AG09319 (cell line): ENCODE measurements at regions not wholly inside any gene's neighbourhood (a gene's known extent, or its start where the extent isn't known, plus 50 kb on each side); places are given as distances from the start of the nearest gene placed in this dataset.

Experiments
- DNase-seq: peaks from one replicate; pipeline ENCODE4 v3.0.0-alpha.2; 2010; ENCODE audit warnings: low read depth; ENCODE audit errors: extremely low read depth
- TF ChIP-seq, protein P1 (sequence below): IDR thresholded peaks from 2 replicates; pipeline ENCODE4 v1.5.1; 2011; ENCODE audit warnings: low read depth, mild to moderate bottlenecking, inconsistent platforms, low read length, moderate library complexity

DNA sequence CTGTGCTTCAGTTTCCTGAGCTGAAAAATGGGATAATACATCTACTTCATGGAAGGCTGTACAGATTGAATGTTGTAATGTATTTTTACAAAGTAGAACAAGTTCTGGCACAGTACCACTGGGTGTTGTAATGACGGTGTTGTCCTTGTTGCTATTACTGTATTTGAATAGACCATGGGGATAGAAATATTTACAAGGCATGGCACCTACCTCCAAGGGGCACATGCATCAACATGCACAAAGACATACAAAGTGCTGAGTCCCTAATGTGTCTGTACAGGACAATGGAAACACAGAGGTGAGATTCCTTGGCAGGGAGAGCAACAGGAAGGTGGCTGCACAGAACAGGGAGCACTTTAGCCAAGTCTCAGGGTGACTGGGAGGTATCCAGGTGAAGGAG lies 930.6 kb upstream of the TMEM132C start:
- TF ChIP-seq, protein P1, sequence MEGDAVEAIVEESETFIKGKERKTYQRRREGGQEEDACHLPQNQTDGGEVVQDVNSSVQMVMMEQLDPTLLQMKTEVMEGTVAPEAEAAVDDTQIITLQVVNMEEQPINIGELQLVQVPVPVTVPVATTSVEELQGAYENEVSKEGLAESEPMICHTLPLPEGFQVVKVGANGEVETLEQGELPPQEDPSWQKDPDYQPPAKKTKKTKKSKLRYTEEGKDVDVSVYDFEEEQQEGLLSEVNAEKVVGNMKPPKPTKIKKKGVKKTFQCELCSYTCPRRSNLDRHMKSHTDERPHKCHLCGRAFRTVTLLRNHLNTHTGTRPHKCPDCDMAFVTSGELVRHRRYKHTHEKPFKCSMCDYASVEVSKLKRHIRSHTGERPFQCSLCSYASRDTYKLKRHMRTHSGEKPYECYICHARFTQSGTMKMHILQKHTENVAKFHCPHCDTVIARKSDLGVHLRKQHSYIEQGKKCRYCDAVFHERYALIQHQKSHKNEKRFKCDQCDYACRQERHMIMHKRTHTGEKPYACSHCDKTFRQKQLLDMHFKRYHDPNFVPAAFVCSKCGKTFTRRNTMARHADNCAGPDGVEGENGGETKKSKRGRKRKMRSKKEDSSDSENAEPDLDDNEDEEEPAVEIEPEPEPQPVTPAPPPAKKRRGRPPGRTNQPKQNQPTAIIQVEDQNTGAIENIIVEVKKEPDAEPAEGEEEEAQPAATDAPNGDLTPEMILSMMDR, result no peak
- no peak for DNase-seq

DNA sequence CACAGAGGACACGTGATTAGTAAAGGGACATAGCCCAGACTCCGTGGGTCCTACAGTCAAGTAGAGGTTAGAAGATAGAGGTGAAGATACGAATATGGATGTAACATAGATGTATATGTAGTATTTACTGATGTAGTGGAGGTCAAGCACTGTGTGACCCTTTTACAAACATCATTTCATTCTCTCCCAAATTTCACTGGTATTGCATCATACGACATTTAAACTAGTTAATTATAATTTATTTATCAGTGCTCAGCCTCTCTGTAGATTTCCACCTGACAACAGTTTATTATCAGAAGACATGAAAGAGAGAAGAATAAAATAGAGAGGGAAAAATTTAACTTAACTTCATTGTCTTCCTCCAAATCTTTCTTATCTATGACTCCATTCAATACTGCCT lies 927.9 kb upstream of the TMEM132C start:
- DNase-seq, result no peak
- TF ChIP-seq, protein P1, result no peak

DNA sequence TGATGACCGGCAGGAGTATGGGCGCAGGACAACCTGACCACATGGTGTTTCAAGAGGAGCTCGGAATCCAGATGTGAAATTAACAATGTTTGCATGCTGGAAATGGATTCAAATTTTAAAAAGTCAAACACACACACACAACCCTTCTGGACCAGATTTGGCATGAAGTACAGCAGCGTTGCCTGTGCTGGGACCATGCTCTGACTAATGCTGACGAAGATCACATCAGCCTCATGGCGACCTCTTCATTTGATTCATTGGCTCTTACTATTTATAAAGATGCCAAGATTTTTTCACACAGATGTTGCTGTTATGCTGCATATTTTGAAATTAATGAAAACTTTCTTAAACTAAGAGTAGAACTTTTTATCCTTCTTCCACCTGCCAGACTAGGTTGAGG lies 926.6 kb upstream of the TMEM132C start:
- TF ChIP-seq, protein P1, result no peak
- DNase-seq, result no peak

DNA sequence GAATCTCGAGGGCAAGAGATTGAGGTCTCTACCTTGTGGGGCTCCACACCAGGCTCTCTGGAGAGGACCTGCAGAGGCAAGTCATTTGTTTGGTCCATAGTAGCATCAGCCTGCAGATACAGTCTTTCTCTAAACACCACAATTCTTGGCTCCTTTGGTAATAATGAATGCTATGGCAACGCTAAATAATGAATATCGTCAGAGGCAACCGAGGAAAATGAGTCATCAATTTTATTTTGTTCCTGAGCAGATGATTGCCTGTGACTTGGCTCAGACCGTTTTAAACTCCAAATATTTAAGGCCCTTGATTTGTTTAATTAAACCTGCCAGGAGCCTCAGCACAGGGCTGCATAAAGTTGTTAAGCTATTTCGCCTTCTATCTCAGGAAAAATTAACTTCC lies 924.1 kb upstream of the TMEM132C start:
- TF ChIP-seq, protein P1, result no peak
- DNase-seq, result peak; percentile 1

DNA sequence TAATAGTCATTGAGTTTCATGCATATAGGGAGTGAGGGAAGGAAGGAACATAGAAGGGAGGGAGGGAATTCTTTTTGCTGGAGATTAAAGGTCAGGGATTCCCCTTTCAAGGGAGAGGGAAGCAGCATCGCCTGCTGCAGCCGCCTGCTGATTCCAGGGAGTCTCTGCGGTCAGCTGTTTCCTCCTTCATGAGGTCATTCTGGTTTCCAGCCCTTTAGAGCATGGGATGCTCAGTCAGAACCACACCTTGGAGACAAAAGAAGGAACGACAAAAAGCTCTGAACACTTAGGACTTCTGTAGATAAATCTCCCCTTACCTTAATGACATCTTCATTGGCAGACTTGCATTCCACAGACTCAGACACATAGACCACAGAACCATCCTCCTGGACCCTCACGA lies 923.0 kb upstream of the TMEM132C start:
- DNase-seq, result no peak
- TF ChIP-seq, protein P1, result no peak

DNA sequence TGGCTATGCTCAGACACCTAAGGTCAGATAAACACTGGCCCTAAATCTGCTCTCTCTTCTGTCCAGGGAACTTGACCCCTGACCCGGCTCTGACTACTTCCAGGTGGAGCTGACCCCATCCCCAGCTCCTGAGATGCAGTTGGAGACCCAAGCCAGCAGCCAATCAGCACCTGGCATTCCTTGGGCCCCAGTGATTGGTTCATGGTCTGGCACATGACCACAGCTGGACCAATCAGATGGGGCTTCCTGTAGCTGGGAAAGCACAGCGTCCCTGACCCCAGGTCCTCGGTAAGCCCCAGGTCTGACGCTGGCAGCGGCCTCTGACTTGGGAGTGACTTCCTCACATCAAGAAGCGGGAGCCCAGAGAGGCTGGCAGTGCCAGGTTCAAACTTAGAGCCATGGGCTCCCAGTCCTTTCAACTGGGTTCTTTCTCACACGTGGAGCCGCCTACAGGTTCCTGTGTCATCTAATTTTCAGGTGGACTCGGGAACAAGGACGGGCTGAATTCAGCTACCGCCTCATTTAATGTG lies 915.4 kb upstream of the TMEM132C start:
- no peak for DNase-seq
- TF ChIP-seq, protein P1, result no peak

DNA sequence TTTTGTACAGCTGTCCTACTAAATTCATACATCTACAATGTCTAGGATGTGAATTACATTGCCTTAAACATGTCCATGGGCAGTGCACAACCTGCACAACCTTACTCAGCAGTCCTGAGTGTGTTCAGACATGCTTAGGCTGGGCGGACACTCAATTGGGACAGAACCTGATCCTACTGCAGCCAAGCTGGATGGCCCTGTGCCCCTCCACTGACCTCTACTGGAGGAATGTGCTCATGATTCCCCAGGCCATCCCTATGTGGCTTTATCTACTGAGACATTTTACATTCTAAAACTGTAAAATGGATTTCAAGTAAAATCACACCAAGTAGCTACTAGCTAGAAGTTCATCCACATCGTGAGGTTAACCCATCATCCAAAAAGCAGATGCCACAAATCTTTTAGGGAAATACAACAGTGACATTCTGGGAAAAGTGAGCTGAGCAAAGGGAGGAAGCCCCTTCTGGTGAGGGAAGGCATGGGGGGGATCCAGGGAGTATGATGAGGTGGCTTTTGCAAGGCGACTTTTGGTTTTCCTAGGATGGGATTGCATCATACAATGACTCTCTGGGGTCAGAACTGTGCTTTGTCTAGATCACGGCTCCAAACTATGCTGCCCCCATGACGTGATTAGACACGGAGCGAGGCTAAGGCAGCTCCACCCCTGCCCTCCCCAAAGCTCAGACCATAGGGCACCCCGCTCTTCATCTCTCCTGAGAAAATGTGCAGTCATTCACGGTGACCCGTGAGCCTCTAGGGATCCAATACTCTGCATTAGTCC lies 911.7 kb upstream of the TMEM132C start:
- TF ChIP-seq, protein P1, result peak; percentile 65
- peak; percentile 3 for DNase-seq
